ENCODE measurements at regions not wholly inside any gene's neighbourhood (a gene's known extent, or its start where the extent isn't known, plus 50 kb on each side); places are given as distances from the start of the nearest gene placed in this dataset.

DNA sequence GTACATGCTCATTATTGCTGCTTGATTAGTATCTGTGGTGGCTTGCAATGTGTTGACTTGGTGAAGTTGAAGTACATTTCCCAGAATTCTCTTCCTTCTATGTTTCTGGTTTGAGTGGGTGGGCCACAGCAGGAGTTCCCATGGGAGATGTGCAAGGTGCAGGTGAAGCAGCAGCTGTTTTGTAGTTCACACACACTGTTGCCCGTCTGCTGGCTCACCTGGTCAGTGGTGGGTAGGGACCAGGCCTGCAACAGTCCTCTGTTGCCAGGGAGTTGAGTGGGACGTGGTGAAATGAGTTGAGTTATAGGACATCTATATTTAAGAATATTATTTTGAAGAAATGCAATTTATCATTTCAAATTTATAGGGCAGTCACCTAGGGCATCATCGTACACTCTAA, 417.4 kb downstream of the TMEM135 start:
- TF ChIP-seq, protein P1, sequence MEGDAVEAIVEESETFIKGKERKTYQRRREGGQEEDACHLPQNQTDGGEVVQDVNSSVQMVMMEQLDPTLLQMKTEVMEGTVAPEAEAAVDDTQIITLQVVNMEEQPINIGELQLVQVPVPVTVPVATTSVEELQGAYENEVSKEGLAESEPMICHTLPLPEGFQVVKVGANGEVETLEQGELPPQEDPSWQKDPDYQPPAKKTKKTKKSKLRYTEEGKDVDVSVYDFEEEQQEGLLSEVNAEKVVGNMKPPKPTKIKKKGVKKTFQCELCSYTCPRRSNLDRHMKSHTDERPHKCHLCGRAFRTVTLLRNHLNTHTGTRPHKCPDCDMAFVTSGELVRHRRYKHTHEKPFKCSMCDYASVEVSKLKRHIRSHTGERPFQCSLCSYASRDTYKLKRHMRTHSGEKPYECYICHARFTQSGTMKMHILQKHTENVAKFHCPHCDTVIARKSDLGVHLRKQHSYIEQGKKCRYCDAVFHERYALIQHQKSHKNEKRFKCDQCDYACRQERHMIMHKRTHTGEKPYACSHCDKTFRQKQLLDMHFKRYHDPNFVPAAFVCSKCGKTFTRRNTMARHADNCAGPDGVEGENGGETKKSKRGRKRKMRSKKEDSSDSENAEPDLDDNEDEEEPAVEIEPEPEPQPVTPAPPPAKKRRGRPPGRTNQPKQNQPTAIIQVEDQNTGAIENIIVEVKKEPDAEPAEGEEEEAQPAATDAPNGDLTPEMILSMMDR (IDR thresholded peaks at IDR 0.05), result no peak
- TF ChIP-seq POLR2A (IDR thresholded peaks at IDR 0.05), result no peak

Measured in Peyer's patch (tissue), 4 donors.